Panc1 (cell line): ENCODE measurements at regions not wholly inside any gene's neighbourhood (a gene's known extent, or its start where the extent isn't known, plus 50 kb on each side); places are given as distances from the start of the nearest gene placed in this dataset.

Experiments used
- POLR2AphosphoS5 ChIP-seq: IDR thresholded peaks from 2 replicates; pipeline ENCODE4 v1.6.1; 2012; ENCODE audit warnings: mild to moderate bottlenecking, low read depth, low read length, moderate library complexity
- SIN3A ChIP-seq: IDR thresholded peaks from 2 replicates; pipeline ENCODE4 v1.6.1; 2012; ENCODE audit warnings: low read depth, mild to moderate bottlenecking, low read length, moderate library complexity, borderline replicate concordance; ENCODE audit not compliant: insufficient read depth
- TCF7L2 ChIP-seq: IDR thresholded peaks from 2 replicates; pipeline ENCODE4 v1.6.1; 2011; ENCODE audit warnings: mild to moderate bottlenecking, low read depth, low read length, inconsistent platforms
- TF ChIP-seq, protein P1 (sequence below): fragments of 450-650 bp; IDR thresholded peaks from 2 replicates; pipeline ENCODE4 v1.5.1; 2017; ENCODE audit warnings: mild to moderate bottlenecking
- TF ChIP-seq, protein P2 (sequence below), 2 experiments: IDR thresholded peaks; 2 replicates each; pipeline ENCODE4 v1.6.1; 2011 to 2012; ENCODE audit warnings: low read depth in 2 of 2, control low read depth in 1 of 2, low read length in 1 of 2, mild to moderate bottlenecking in 1 of 2, moderate library complexity in 1 of 2; ENCODE audit not compliant: insufficient read depth in 1 of 2

DNA sequence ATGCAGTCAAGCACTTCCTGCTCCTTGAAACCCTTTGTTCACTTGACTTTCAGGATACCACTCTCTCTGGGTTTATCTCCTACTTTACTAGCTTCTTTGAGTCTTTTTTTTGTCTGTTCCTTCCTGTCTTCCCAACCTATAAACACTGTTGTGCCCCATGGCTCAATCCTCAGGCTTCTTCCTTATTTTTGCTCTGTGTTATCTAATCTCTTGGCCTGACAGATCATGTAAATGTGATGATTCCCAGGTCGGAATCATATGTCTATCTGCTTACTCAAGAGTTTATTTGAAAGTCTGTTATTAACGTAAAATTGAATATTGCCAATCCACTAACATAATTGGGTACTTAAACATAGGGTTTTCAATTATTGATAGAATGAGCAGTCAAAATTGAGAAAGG lies 171.7 kb upstream of the ST6GALNAC5 start:
- TF ChIP-seq, protein P1, sequence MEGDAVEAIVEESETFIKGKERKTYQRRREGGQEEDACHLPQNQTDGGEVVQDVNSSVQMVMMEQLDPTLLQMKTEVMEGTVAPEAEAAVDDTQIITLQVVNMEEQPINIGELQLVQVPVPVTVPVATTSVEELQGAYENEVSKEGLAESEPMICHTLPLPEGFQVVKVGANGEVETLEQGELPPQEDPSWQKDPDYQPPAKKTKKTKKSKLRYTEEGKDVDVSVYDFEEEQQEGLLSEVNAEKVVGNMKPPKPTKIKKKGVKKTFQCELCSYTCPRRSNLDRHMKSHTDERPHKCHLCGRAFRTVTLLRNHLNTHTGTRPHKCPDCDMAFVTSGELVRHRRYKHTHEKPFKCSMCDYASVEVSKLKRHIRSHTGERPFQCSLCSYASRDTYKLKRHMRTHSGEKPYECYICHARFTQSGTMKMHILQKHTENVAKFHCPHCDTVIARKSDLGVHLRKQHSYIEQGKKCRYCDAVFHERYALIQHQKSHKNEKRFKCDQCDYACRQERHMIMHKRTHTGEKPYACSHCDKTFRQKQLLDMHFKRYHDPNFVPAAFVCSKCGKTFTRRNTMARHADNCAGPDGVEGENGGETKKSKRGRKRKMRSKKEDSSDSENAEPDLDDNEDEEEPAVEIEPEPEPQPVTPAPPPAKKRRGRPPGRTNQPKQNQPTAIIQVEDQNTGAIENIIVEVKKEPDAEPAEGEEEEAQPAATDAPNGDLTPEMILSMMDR: no peak
- TF ChIP-seq, protein P2, sequence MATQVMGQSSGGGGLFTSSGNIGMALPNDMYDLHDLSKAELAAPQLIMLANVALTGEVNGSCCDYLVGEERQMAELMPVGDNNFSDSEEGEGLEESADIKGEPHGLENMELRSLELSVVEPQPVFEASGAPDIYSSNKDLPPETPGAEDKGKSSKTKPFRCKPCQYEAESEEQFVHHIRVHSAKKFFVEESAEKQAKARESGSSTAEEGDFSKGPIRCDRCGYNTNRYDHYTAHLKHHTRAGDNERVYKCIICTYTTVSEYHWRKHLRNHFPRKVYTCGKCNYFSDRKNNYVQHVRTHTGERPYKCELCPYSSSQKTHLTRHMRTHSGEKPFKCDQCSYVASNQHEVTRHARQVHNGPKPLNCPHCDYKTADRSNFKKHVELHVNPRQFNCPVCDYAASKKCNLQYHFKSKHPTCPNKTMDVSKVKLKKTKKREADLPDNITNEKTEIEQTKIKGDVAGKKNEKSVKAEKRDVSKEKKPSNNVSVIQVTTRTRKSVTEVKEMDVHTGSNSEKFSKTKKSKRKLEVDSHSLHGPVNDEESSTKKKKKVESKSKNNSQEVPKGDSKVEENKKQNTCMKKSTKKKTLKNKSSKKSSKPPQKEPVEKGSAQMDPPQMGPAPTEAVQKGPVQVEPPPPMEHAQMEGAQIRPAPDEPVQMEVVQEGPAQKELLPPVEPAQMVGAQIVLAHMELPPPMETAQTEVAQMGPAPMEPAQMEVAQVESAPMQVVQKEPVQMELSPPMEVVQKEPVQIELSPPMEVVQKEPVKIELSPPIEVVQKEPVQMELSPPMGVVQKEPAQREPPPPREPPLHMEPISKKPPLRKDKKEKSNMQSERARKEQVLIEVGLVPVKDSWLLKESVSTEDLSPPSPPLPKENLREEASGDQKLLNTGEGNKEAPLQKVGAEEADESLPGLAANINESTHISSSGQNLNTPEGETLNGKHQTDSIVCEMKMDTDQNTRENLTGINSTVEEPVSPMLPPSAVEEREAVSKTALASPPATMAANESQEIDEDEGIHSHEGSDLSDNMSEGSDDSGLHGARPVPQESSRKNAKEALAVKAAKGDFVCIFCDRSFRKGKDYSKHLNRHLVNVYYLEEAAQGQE (IDR thresholded peaks at IDR 0.05; ENCODE audit: insufficient read depth in 1 of 2, low read depth in 2 of 2, low read length in 1 of 2): no peak
- TF ChIP-seq POLR2AphosphoS5 (no peak), SIN3A (no peak), TCF7L2 (no peak)
